BJ (cell line): ENCODE measurements at regions not wholly inside any gene's neighbourhood (a gene's known extent, or its start where the extent isn't known, plus 50 kb on each side); places are given as distances from the start of the nearest gene placed in this dataset.

Experiments used
- CTCF ChIA-PET: fragments of 350-600 bp; formaldehyde crosslinking; extraction: SDS; loops from one replicate; lab custom pipeline; 2021; ENCODE audit warnings: antibody characterized with exemption, inconsistent platforms; lab: Yijun Ruan, JAX
- POLR2A ChIA-PET: fragments of 300-600 bp; sonication (Branson Sonifier 250); formaldehyde crosslinking; extraction: SDS; loops from one replicate; lab custom pipeline; 2021; ENCODE audit warnings: antibody characterized with exemption; lab: Charles Lee
- DNase-seq: peaks from one replicate; pipeline ENCODE4 v3.0.0-alpha.2; 2011; ENCODE audit warnings: low read depth
- H3K27me3 ChIP-seq: 2 replicates; pipeline ENCODE4 v1.6.0; 2011; ENCODE audit warnings: low read length; ENCODE audit not compliant: control insufficient read depth, insufficient read depth
- H3K36me3 ChIP-seq: 2 replicates; pipeline ENCODE4 v1.5.1; 2011; ENCODE audit warnings: low read length; ENCODE audit not compliant: control insufficient read depth, insufficient read depth
- H3K4me3 ChIP-seq: 2 replicates; pipeline ENCODE4 v1.5.1; 2011; ENCODE audit warnings: low read depth, mild to moderate bottlenecking, control low read depth, low read length
- CTCF ChIP-seq: IDR thresholded peaks from 2 replicates; pipeline ENCODE4 v1.5.1; 2011; ENCODE audit warnings: low read depth, mild to moderate bottlenecking, control low read depth, inconsistent platforms, low read length, moderate library complexity; ENCODE audit not compliant: insufficient read depth

GRCh38 chr4:149164282-149164681, 651.4 kb downstream of the IQCM start:
- Histone ChIP-seq H3K4me3 (no peak overlapping the region), H3K27me3 (no peaks in the 10 kb centered on the region), H3K36me3 (no peaks in the 10 kb centered on the region)
- POLR2A ChIA-PET = no interaction called here
- TF ChIP-seq CTCF = peak; percentile 10; the same call in 1 of the 2 replicates
- CTCF ChIA-PET = no interaction called here
- DNase-seq = peak; percentile 52

GRCh38 chr4:149161247-149161646, 654.4 kb downstream of the IQCM start:
- TF ChIP-seq CTCF = no peak
- CTCF ChIA-PET = no interaction called here
- POLR2A ChIA-PET = no interaction called here
- H3K4me3 ChIP-seq = no peak overlapping the region
- H3K27me3 ChIP-seq = no peaks in the 10 kb centered on the region
- H3K36me3 ChIP-seq = no peaks in the 10 kb centered on the region
- peak; percentile 34 for DNase-seq

- DNase-seq = no peak
- Histone ChIP-seq H3K4me3 (no peak overlapping the region), H3K36me3 (no peaks in the 10 kb centered on the region), H3K27me3 (no peaks in the 10 kb centered on the region)
- ChIA-PET POLR2A (no interaction called here), CTCF (no interaction called here)
- TF ChIP-seq CTCF = no peak
Measured at GRCh38 chr4:149160370-149160769, 655.3 kb downstream of the IQCM start.

GRCh38 chr4:149158817-149159216, 656.8 kb downstream of the IQCM start:
- Histone ChIP-seq H3K4me3 (no peak overlapping the region), H3K27me3 (no peaks in the 10 kb centered on the region), H3K36me3 (no peaks in the 10 kb centered on the region)
- POLR2A ChIA-PET = no interaction called here
- no peak for TF ChIP-seq CTCF
- CTCF ChIA-PET = no interaction called here
- no peak for DNase-seq

GRCh38 chr4:149145803-149146202, 669.8 kb downstream of the IQCM start:
- Histone ChIP-seq H3K27me3 (no peaks in the 10 kb centered on the region), H3K4me3 (no peak overlapping the region), H3K36me3 (no peaks in the 10 kb centered on the region)
- ChIA-PET CTCF (no interaction called here), POLR2A (no interaction called here)
- no peak for TF ChIP-seq CTCF
- DNase-seq = peak; percentile 44
